ENCODE measurements at regions not wholly inside any gene's neighbourhood (a gene's known extent, or its start where the extent isn't known, plus 50 kb on each side); places are given as distances from the start of the nearest gene placed in this dataset.
A peak's percentile ranks its signal among the peaks of the same experiment; 100 is the strongest.

DNA sequence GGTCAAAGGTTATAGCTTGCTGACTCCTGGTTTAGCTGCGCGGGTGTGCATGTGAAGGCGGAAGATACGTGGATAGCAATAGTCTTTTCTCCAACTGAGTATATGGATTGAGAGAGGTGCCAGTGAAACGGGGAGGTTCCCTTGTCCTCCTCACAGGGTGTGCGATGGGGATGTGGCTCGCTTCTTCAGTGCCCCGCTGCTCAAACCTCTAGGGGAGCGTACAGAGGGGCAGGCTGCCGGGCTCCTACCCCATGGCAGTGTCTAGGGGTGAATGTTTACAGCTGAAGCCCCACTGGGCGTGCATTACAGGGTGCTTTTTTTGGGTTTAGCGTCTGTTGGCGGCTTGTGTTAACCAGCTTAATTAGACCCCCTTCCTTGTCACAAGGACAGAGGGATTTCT, 438.5 kb downstream of the CCSER2 start:
- H3K36me3 ChIP-seq (ENCODE audit: control insufficient read depth, insufficient read depth, low read length) = no peaks in the 10 kb centered on the region
- FAIRE-seq = no peak
- no peak overlapping the region for H3K4me3 ChIP-seq (ENCODE audit: low read depth, low read length)
- TF ChIP-seq CTCF (IDR thresholded peaks at IDR 0.05; ENCODE audit: insufficient read depth, low read length, severe bottlenecking) = no peak
- DNase-seq (ENCODE audit: low read depth) = no peak
- no peaks in the 10 kb centered on the region for H3K27me3 ChIP-seq (ENCODE audit: control insufficient read depth, insufficient read depth, low read length)

DNA sequence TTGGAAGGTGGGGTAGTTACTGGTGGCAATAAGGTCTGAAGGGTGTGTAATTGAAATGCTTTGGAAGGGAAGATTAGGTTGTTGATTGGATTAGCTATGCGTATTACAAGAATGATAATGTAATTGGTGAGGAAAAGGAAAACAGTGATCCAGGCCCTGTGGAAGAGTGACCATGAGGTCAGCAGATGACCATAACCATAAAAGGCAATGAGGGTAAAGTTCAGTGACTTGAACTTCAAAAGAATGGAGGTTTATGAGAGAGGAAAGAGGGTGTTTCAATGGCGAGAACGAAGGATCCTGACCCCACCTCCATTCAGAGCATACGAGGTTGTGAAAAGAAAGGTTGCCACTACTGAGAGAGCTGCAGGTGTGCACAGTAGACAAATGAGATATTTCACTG, 439.7 kb downstream of the CCSER2 start:
- TF ChIP-seq CTCF (IDR thresholded peaks at IDR 0.05; ENCODE audit: insufficient read depth, low read length, severe bottlenecking) = no peak
- H3K27me3 ChIP-seq (ENCODE audit: control insufficient read depth, insufficient read depth, low read length) = no peaks in the 10 kb centered on the region
- H3K4me3 ChIP-seq (ENCODE audit: low read depth, low read length) = no peak overlapping the region
- H3K36me3 ChIP-seq (ENCODE audit: control insufficient read depth, insufficient read depth, low read length) = no peaks in the 10 kb centered on the region
- DNase-seq (ENCODE audit: low read depth) (no peak), FAIRE-seq (no peak)

GRCh38 chr10:84770824-84771223, 442.4 kb downstream of the CCSER2 start:
- FAIRE-seq (no peak), DNase-seq (ENCODE audit: low read depth) (no peak)
- Histone ChIP-seq H3K36me3 (ENCODE audit: control insufficient read depth, insufficient read depth, low read length) (no peaks in the 10 kb centered on the region), H3K27me3 (ENCODE audit: control insufficient read depth, insufficient read depth, low read length) (no peaks in the 10 kb centered on the region), H3K4me3 (ENCODE audit: low read depth, low read length) (no peak overlapping the region)
- TF ChIP-seq CTCF (IDR thresholded peaks at IDR 0.05; ENCODE audit: insufficient read depth, low read length, severe bottlenecking) = no peak

- FAIRE-seq (no peak), DNase-seq (ENCODE audit: low read depth) (peak; percentile 51)
- Histone ChIP-seq H3K36me3 (ENCODE audit: control insufficient read depth, insufficient read depth, low read length) (no peaks in the 10 kb centered on the region), H3K27me3 (ENCODE audit: control insufficient read depth, insufficient read depth, low read length) (no peaks in the 10 kb centered on the region), H3K4me3 (ENCODE audit: low read depth, low read length) (no peak overlapping the region)
- TF ChIP-seq CTCF (IDR thresholded peaks at IDR 0.05; ENCODE audit: insufficient read depth, low read length, severe bottlenecking) = peak; percentile 77
Observed at GRCh38 chr10:84783386-84783785, 455.0 kb downstream of the CCSER2 start.

DNA sequence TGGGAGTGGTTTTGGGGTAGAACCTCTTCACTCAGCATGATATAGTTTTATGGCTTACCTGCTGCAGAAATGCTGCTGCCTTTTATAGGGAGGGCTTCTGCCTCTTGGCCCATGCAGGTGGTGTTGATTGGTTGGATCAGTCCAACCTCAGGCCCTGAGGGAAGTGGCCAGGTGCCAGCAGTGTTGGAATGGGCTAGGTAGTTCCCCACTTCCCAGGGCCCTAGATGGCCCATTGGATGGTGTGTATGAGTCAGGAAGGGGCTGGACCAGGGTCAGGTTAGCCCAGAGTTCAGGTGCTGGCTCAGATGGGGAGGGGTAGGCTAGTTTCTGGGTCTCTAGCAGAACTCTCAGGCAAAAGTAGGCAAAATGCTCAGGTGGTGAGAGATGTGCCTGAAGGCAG, 455.5 kb downstream of the CCSER2 start:
- no peak for TF ChIP-seq CTCF (IDR thresholded peaks at IDR 0.05; ENCODE audit: insufficient read depth, low read length, severe bottlenecking)
- peak; percentile 10 for DNase-seq (ENCODE audit: low read depth)
- H3K36me3 ChIP-seq (ENCODE audit: control insufficient read depth, insufficient read depth, low read length) = no peaks in the 10 kb centered on the region
- H3K4me3 ChIP-seq (ENCODE audit: low read depth, low read length) = no peak overlapping the region
- no peak for FAIRE-seq
- no peaks in the 10 kb centered on the region for H3K27me3 ChIP-seq (ENCODE audit: control insufficient read depth, insufficient read depth, low read length)

DNA sequence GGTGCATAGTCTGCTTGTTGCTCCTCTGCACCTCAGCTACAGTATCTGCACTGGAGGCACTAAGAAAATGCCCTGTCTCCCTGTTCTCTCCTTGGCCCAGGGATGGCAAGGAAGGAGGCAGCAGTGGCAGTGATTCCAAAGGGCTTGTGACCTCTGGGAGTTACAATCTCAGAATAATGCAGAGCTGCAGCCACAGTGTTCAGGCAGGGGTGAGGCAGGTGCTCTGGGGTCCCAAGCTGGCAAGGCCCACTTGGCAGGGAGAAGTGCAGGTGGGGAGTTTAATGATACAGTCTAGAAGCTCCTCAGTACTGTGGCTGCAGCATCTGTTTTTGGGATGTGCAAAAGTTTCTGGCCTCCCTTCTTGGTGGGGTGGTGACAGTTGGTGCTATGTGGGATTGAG, 456.4 kb downstream of the CCSER2 start:
- no peak for TF ChIP-seq CTCF (IDR thresholded peaks at IDR 0.05; ENCODE audit: insufficient read depth, low read length, severe bottlenecking)
- no peaks in the 10 kb centered on the region for H3K27me3 ChIP-seq (ENCODE audit: control insufficient read depth, insufficient read depth, low read length)
- DNase-seq (ENCODE audit: low read depth) = no peak
- no peak overlapping the region for H3K4me3 ChIP-seq (ENCODE audit: low read depth, low read length)
- no peaks in the 10 kb centered on the region for H3K36me3 ChIP-seq (ENCODE audit: control insufficient read depth, insufficient read depth, low read length)
- FAIRE-seq = no peak

Data from bronchial epithelial cell (primary cell).